ENCODE measurements at regions not wholly inside any gene's neighbourhood (a gene's known extent, or its start where the extent isn't known, plus 50 kb on each side); places are given as distances from the start of the nearest gene placed in this dataset.
A peak's percentile ranks its signal among the peaks of the same experiment; 100 is the strongest.

DNA sequence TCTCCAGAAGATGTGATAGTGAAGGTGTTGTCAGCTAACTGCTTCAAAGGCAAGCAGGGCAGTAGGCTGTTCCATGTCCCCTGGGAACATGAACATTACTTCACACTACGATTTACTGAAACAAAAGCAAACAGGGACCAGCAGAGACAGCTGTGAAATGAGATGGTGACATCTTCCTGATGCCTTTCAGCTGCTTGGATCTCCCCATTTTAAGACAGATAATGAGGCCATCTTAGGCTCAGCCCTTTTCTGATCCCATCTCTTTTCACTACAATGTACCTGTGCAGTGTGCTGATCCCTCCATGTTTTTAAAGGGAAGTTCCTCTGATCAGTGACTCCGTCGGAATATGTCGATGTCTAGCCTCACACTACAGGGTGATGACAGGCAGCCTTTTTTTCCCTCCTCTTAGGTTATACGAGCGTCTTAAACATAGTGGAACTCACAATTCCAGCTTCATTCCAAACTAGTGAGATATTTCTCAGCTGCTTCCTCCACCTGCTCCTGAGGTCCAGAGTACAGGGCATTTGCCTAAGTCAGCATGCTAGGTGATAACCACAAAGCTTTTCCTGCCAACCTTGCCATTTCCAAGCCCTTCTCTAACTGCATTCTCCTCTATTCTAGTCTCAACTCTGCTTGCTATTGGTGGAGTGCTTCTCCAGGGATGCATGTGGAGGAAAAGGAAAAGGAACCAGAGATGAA lies 87.6 kb upstream of the EGLN3 start (continued):
- TF ChIP-seq MTA3 (CRISPR knock-in tag; IDR thresholded peaks at IDR 0.05): no peak
- TF ChIP-seq ZBTB10 (CRISPR knock-in tag; IDR thresholded peaks at IDR 0.05; ENCODE audit: borderline replicate concordance): no peak
- TF ChIP-seq ZNF331 (CRISPR knock-in tag; IDR thresholded peaks at IDR 0.05): 0 out of 2 replicates have a peak, but pooled peaks have one; percentile 16
- no peak for TF ChIP-seq TP53 (CRISPR knock-in tag; conservative IDR thresholded peaks at IDR 0.05)
- TF ChIP-seq ZNF780A (CRISPR knock-in tag; IDR thresholded peaks at IDR 0.05): no peak
- TF ChIP-seq ZNF318 (CRISPR knock-in tag; IDR thresholded peaks at IDR 0.05): no peak
- TF ChIP-seq CBX5 (CRISPR knock-in tag; IDR thresholded peaks at IDR 0.05; ENCODE audit: borderline replicate concordance): peak; percentile 54; the same call in 1 of the 2 replicates
- TF ChIP-seq RCOR2 (CRISPR knock-in tag; IDR thresholded peaks at IDR 0.05): peak; percentile 28; the same call in 1 of the 2 replicates
- TF ChIP-seq NCOA5 (CRISPR knock-in tag; IDR thresholded peaks at IDR 0.05): no peak
- no peak for TF ChIP-seq ZFY (CRISPR knock-in tag; IDR thresholded peaks at IDR 0.05)
- TF ChIP-seq ZMYM2 (CRISPR knock-in tag; IDR thresholded peaks at IDR 0.05): no peak
- 0 out of 2 replicates have a peak, but pooled peaks have one; percentile 7 for TF ChIP-seq KDM1A (CRISPR knock-in tag; IDR thresholded peaks at IDR 0.05)
- no peak for TF ChIP-seq ZNF607 (CRISPR knock-in tag; IDR thresholded peaks at IDR 0.05; ENCODE audit: borderline replicate concordance)
- TF ChIP-seq ZNF775 (CRISPR knock-in tag; IDR thresholded peaks at IDR 0.05; ENCODE audit: borderline replicate concordance): no peak

Data from HepG2 (cell line).